ENCODE measurements at regions not wholly inside any gene's neighbourhood (a gene's known extent, or its start where the extent isn't known, plus 50 kb on each side); places are given as distances from the start of the nearest gene placed in this dataset.

- DNase-seq (ENCODE audit: low read depth, low spot score) = no peak
Observed at GRCh38 chr12:34190054-34190453, 167.8 kb downstream of the ALG10 start.

GRCh38 chr12:34198924-34199323, 176.6 kb downstream of the ALG10 start:
- DNase-seq (ENCODE audit: low read depth, low spot score) = no peak

- DNase-seq (ENCODE audit: low read depth, low spot score) = no peak
Observed at GRCh38 chr12:34203866-34204620, 181.7 kb downstream of the ALG10 start.

- DNase-seq (ENCODE audit: low read depth, low spot score) = no peak
Observed at GRCh38 chr12:34204830-34205285, 182.6 kb downstream of the ALG10 start.

GRCh38 chr12:34205401-34205800, 183.1 kb downstream of the ALG10 start:
- no peak for DNase-seq (ENCODE audit: low read depth, low spot score)

GRCh38 chr12:34206061-34206785, 183.9 kb downstream of the ALG10 start:
- no peak for DNase-seq (ENCODE audit: low read depth, low spot score)

GRCh38 chr12:34207858-34208257, 185.6 kb downstream of the ALG10 start:
- no peak for DNase-seq (ENCODE audit: low read depth, low spot score)

GRCh38 chr12:34208331-34209258, 186.3 kb downstream of the ALG10 start:
- DNase-seq (ENCODE audit: low read depth, low spot score) = no peak

GRCh38 chr12:34209259-34209835, 187.1 kb downstream of the ALG10 start:
- no peak for DNase-seq (ENCODE audit: low read depth, low spot score)

- DNase-seq (ENCODE audit: low read depth, low spot score) = no peak
Observed at GRCh38 chr12:34210183-34210582, 187.9 kb downstream of the ALG10 start.

- no peak for DNase-seq (ENCODE audit: low read depth, low spot score)
Observed at GRCh38 chr12:34210689-34211530, 188.6 kb downstream of the ALG10 start.

- no peak for DNase-seq (ENCODE audit: low read depth, low spot score)
Observed at GRCh38 chr12:34212651-34213050, 190.4 kb downstream of the ALG10 start.

GRCh38 chr12:34214011-34214410, 191.7 kb downstream of the ALG10 start:
- no peak for DNase-seq (ENCODE audit: low read depth, low spot score)

- DNase-seq (ENCODE audit: low read depth, low spot score) = no peak
Observed at GRCh38 chr12:34215213-34215892, 193.1 kb downstream of the ALG10 start.

GRCh38 chr12:34215893-34216285, 193.6 kb downstream of the ALG10 start:
- DNase-seq (ENCODE audit: low read depth, low spot score) = no peak

- DNase-seq (ENCODE audit: low read depth, low spot score) = no peak
Observed at GRCh38 chr12:34217660-34218059, 195.4 kb downstream of the ALG10 start.

- DNase-seq (ENCODE audit: low read depth, low spot score) = peak; percentile 16
Observed at GRCh38 chr12:34218193-34219045, 196.1 kb downstream of the ALG10 start.

- DNase-seq (ENCODE audit: low read depth, low spot score) = no peak
Observed at GRCh38 chr12:34219046-34219770, 196.9 kb downstream of the ALG10 start.

Data from activated naive CD8-positive, alpha-beta T cell treated with anti-CD3 and anti-CD28 coated beads, Interleukin-2, amount 50 U/mL, for 16 hours (primary cell).